ENCODE measurements at regions not wholly inside any gene's neighbourhood (a gene's known extent, or its start where the extent isn't known, plus 50 kb on each side); places are given as distances from the start of the nearest gene placed in this dataset.
"Not testable (repeated sequence)": the region's sequence is repeated elsewhere in the genome, so short reads cannot be mapped to it uniquely, and the experiment has no call there.

GRCh38 chrX:115911967-115912366 is 258.6 kb upstream of the AGTR2 start:
- DNase-seq (ENCODE audit: low read depth, low spot score): no peak

DNA sequence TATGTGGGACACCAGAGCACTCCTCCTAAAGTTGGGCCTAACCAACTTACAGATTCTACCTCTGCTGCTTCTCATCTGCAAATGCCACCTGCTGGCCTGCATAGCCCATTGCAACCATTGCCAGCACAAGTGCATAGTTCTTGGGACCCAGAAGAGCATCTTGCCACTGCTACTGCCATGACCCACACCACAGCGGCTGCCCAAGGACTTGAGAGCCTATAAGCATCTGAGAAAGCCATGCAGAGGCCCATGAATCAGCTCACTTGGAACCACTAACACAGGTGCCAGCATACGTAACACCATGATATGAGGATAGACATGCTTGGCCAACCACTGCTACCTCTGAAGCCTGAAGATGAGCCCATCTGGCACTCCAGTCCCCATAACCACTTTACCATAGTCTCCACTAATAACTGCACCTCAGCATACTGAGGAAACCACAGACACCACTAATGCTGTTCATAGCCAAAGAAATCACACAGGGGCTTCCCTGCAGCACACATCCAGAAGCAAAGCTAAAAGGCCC is 258.1 kb upstream of the AGTR2 start:
- DNase-seq (ENCODE audit: low read depth, low spot score): no peak

GRCh38 chrX:115913575-115913974 is 257.0 kb upstream of the AGTR2 start:
- DNase-seq (ENCODE audit: low read depth, low spot score): no peak

DNA sequence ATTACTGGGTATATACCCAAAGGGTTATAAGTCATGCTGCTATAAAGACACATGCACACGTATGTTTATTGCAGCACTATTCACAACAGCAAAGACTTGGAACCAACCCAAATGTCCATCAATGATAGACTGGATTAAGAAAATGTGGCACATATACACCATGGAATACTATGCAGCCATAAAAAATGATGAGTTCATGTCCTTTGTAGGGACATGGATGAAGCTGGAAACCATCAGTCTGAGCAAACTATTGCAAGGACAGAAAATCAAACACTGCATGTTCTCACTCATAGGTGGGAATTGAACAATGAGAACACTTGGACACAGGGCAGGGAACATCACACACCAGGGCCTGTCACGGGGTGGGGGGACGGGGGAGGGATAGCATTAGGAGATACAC is 254.9 kb upstream of the AGTR2 start:
- not testable (repeated sequence) for DNase-seq (ENCODE audit: low read depth, low spot score)

- no peak for DNase-seq (ENCODE audit: low read depth, low spot score)
These were observed 241.1 kb upstream of the AGTR2 start for GRCh38 chrX:115929480-115929879.

DNA sequence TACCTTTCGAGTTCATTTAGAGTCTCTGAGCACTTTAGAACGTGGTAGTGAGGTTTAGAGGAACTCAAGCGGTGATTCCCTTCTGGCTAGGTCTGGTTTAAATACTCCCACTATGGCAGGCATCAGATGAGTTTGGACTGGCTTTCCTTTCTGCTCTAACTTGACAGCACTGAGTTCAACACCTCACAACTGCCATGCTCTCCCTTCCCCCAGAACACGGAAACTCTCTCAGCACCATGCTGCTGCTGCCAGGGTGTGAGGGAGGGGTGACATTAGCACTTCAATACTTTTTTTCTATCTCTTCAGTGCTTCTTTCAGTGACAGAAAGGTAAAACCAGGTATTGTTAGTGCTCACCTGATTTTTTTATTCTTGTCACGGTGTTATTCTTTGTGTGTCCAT is 234.5 kb upstream of the AGTR2 start:
- DNase-seq (ENCODE audit: low read depth, low spot score): no peak

DNA sequence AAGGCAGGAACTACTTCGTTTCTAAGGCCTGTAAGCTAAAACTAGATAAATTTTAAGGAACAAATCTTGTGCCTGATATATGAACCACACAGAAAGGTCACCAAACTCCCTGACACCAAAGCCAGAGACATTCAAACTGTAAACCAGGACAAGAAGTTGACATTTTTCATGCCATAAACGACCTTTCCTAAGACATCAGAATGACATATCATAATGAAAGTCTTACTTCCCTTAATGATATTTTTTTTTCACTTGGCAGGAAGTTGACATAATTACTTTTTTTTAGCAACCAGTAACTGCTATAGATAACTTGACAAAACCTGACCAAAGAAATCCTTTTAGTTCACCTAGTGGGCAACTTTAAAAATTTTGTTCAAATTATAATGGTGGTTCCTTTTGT is 231.5 kb upstream of the AGTR2 start:
- no peak for DNase-seq (ENCODE audit: low read depth, low spot score)

DNA sequence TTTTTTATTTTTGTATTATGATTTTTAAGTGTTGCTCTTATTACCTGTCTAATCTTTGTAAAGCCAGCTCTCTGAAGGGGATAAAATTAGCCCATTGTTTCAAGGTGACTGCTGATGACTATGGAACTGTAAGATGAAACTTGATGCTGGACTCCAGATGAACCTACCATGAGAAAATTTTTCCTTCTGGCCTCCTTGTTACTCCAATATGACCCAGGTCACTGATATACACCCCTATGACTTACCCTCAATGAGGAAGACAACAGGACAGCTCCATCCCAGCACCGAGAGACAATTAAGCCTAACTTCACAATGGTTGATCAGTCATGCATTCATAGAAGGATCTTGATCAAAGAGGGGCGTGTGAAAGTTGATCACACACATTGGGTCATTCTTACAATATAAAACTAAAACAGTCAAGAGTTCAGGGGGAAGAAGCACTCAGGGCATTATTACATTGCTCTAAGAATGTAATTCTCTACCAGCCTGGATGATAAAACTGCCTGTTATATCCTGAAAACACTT is 230.8 kb upstream of the AGTR2 start:
- DNase-seq (ENCODE audit: low read depth, low spot score): no peak

DNA sequence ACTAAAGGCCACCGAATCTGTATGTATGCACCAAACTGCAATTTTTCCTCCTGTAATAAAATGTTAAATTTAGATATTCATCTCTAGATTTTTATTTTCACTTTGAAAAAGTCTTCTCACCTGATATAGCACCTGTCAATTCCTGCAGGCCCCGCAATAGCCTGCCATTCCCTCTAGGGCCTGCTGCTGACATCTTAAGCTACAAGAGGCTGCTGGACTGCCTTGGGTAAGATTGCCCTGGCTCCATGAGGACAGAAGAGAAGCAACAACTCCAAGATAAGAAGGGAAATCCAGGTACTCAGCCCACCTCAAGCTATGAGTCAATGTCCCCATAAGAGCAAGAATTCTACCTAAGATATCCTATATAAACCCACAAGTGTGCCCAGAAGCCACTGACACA is 230.2 kb upstream of the AGTR2 start:
- DNase-seq (ENCODE audit: low read depth, low spot score): no peak

GRCh38 chrX:115940888-115941332 is 229.6 kb upstream of the AGTR2 start:
- peak; percentile 64 for DNase-seq (ENCODE audit: low read depth, low spot score)

GRCh38 chrX:115941388-115941787 is 229.2 kb upstream of the AGTR2 start:
- DNase-seq (ENCODE audit: low read depth, low spot score): no peak

DNA sequence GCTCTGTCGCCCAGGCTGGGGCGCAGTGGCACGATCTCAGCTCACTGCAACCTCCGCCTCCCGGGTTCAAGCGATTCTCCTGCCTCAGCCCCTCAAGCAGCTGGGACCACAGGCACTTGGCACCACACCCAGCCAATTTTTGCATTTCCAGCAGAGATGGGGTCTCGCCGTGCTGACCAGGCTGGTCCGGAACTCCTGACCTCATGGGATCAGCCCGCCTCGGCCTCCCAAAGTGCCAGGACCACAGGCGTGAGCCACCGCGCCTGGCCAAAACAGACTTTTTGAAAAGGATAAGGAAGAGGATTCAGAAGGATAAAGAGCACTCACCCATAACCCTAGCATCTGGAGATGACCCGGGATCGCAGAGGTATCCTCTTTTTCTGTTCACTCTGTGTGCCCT is 224.5 kb upstream of the AGTR2 start:
- no peak for DNase-seq (ENCODE audit: low read depth, low spot score)

- DNase-seq (ENCODE audit: low read depth, low spot score): no peak
These were observed 222.3 kb upstream of the AGTR2 start for GRCh38 chrX:115948018-115948923.

GRCh38 chrX:115949900-115950822 is 220.4 kb upstream of the AGTR2 start:
- DNase-seq (ENCODE audit: low read depth, low spot score): no peak

- no peak for DNase-seq (ENCODE audit: low read depth, low spot score)
These were observed 218.0 kb upstream of the AGTR2 start for GRCh38 chrX:115952417-115953092.

DNA sequence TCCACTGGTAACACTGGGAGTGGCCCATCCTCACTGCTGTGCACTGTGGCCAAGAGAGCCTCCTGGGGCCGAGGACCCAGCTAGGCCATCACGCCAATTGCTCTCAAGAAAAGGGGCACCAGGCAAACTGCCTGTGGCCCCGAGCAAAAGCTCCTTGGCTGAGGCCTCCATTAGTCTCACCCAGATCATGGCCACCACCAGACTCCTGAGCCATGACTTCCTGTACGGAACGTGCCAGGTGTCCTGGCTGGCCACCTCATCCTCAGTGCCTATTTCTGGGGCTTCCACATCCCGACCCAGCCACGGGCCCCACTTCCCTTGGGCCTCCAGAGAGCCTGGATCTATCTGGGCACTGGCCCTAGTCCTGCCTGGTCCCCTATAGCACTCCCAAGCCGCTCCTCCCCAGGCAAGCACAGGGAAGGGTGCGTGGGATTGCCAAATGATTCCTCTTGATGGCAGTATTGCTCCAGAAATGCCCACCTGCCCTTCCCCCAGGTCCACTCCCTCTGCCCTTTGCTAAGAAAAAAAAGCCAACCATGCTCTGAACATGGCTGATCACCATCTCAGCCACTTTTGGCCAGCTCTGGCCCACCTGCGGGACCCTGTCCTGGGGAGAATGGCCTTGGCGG is 212.6 kb upstream of the AGTR2 start:
- DNase-seq (ENCODE audit: low read depth, low spot score): no peak

DNA sequence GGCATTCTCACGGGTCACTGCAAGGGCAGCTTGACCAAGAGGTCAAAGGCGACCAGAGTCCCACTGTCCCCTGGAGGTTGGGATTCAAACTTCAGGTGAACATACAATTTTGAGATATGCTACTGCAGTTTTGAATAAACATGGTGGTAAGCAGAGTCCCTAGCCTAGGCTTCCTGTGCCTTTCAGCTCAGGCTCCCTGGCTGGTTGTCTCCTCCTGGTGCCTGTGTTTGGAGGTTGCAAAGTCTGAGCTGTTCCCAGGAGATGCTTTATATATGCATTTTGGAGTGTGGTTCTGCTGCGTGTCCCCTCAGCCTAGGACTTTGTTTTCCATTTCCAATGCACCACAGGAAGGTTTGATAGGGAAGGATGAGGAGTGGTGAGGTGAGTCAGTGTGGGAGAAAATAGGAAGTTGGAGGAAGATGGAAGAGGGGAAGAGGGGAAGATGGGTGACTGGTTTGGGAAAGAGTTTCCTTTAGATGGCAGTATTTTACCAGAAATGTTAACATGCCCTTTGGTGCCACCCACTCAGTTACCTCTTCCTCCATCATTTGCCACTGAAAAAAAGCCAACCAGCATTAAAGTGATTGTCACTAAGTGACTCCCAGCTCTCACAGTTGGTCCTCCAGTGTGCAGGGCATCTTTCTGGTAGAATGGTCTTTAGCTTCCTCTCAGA is 211.7 kb upstream of the AGTR2 start:
- no peak for DNase-seq (ENCODE audit: low read depth, low spot score)

GRCh38 chrX:115960440-115961084 is 210.0 kb upstream of the AGTR2 start:
- DNase-seq (ENCODE audit: low read depth, low spot score): no peak

DNA sequence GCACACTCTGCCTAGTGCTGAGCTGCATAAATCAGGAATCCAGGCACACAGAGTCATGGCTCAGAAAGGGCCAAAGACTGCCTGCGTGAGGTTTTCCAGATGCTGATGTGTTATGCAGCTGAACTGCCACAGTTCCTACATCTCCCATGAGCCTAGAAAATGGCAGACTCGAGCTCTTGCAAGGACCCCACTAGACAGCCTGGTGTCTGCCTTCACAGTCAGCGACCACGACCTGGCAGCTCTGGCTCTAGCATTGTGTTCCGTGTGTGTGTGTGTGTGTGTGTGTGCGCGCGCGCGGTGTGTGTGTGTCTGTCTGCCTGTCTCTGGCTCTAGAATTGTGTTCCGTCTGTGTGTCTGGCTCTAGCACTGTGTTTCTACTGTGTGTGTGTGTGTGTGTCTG is 203.6 kb upstream of the AGTR2 start:
- DNase-seq (ENCODE audit: low read depth, low spot score): no peak

Measured in astrocyte of the hippocampus (primary cell).